Ovary (tissue), 3 donors: ENCODE measurements at regions not wholly inside any gene's neighbourhood (a gene's known extent, or its start where the extent isn't known, plus 50 kb on each side); places are given as distances from the start of the nearest gene placed in this dataset.

ENCODE experiments used
- CTCF ChIP-seq, 3 donors: fragments of 450-650 bp in 2 of 3; fragments of 200-600 bp in 1 of 3; IDR thresholded peaks; one replicate each; pipeline versions ENCODE4 v1.5.1 to v1.8.0; 2016 to 2022; ENCODE audit warnings: antibody characterized with exemption in 3 of 3, mild to moderate bottlenecking in 1 of 3
- POLR2A ChIP-seq: fragments of 450-650 bp; IDR thresholded peaks from one replicate; pipeline ENCODE4 v1.6.1; 2017; ENCODE audit warnings: antibody characterized with exemption, mild to moderate bottlenecking, moderate library complexity
- donor health status: DM: no; HTN: no; CAD: no.

- TF ChIP-seq POLR2A (no peak), CTCF (IDR thresholded peaks at IDR 0.05) (no peak)
These were observed 624.1 kb downstream of the ANXA1 start for GRCh38 chr9:73775757-73776156.
